Muscle of leg (tissue), 3 donors: ENCODE measurements at regions not wholly inside any gene's neighbourhood (a gene's known extent, or its start where the extent isn't known, plus 50 kb on each side); places are given as distances from the start of the nearest gene placed in this dataset.

Experiments
- DNase-seq: peaks from one replicate; pipeline ENCODE4 v3.0.0; 2013
- H3K27ac ChIP-seq: one replicate; pipeline ENCODE4 v1.5.1; 2013; ENCODE audit warnings: mild to moderate bottlenecking, low read length, control low read depth
- H3K27me3 ChIP-seq: one replicate; pipeline ENCODE4 v1.6.1; 2013; ENCODE audit warnings: low read length; ENCODE audit not compliant: control insufficient read depth, insufficient read depth
- H3K36me3 ChIP-seq: one replicate; pipeline ENCODE4 v1.6.1; 2013; ENCODE audit warnings: low read length; ENCODE audit not compliant: control insufficient read depth, insufficient read depth
- H3K4me1 ChIP-seq: one replicate; pipeline ENCODE4 v1.6.1; 2013; ENCODE audit warnings: low read length; ENCODE audit not compliant: control insufficient read depth, insufficient read depth
- H3K4me3 ChIP-seq: one replicate; pipeline ENCODE4 v1.5.1; 2013; ENCODE audit warnings: low read length, control low read depth
- H3K9me3 ChIP-seq: replicated peaks from 2 replicates; pipeline ENCODE4 v1.6.1; 2013; ENCODE audit warnings: low read depth, low read length; ENCODE audit not compliant: control insufficient read depth
- WGBS: methylation state at CpG from one replicate; pipeline ENCODE4 v1.1.5; 2013; ENCODE audit warnings: missing lambda C conversion rate; ENCODE audit not compliant: insufficient coverage; 5-methylcytosine and 5-hydroxymethylcytosine counted together

GRCh38 chr5:31137676-31138075 is 55.8 kb upstream of the CDH6 start:
- Histone ChIP-seq H3K4me3 (no peak overlapping the region), H3K36me3 (no peaks in the 10 kb centered on the region)
- WGBS = 67% methylated on average over 1 of the region's 2 CpGs

GRCh38 chr5:31135542-31135941 is 57.9 kb upstream of the CDH6 start:
- DNase-seq = no peak
- WGBS = 88% methylated on average over 4 of the region's 5 CpGs
- Histone ChIP-seq H3K27ac (no peak overlapping the region), H3K4me1 (no peaks in the 10 kb centered on the region), H3K4me3 (no peak overlapping the region), H3K27me3 (no peaks in the 10 kb centered on the region), H3K36me3 (no peaks in the 10 kb centered on the region), H3K9me3 (no peaks in the 10 kb centered on the region)

More at GRCh38 chr5:31137676-31138075, 55.8 kb upstream of the CDH6 start:
- no peak for DNase-seq
- no peaks in the 10 kb centered on the region for H3K9me3 ChIP-seq
- no peak overlapping the region for H3K27ac ChIP-seq
- no peaks in the 10 kb centered on the region for H3K4me1 ChIP-seq
- no peaks in the 10 kb centered on the region for H3K27me3 ChIP-seq

GRCh38 chr5:31133488-31133887 is 60.0 kb upstream of the CDH6 start:
- no CpG with 5 or more reads among the region's 4 CpGs for whole genome bisulfite sequencing
- Histone ChIP-seq H3K27ac (no peak overlapping the region), H3K27me3 (no peaks in the 10 kb centered on the region), H3K9me3 (no peaks in the 10 kb centered on the region), H3K4me3 (no peak overlapping the region), H3K36me3 (no peaks in the 10 kb centered on the region), H3K4me1 (no peaks in the 10 kb centered on the region)
- no peak for DNase-seq

GRCh38 chr5:31131381-31131891 is 62.0 kb upstream of the CDH6 start:
- H3K4me1 ChIP-seq = no peaks in the 10 kb centered on the region
- DNase-seq = no peak
- 69% methylated on average over 3 of the region's 10 CpGs for WGBS

GRCh38 chr5:31130676-31131075 is 62.8 kb upstream of the CDH6 start:
- H3K4me3 ChIP-seq = no peak overlapping the region
- H3K27ac ChIP-seq = no peak overlapping the region
- DNase-seq = no peak
- H3K4me1 ChIP-seq = no peaks in the 10 kb centered on the region
- H3K36me3 ChIP-seq = no peaks in the 10 kb centered on the region
- peaks cover 2% of the 10 kb centered on the region for H3K9me3 ChIP-seq
- no CpG with 5 or more reads among the region's 2 CpGs for WGBS
- H3K27me3 ChIP-seq = no peaks in the 10 kb centered on the region

More at GRCh38 chr5:31131381-31131891, 62.0 kb upstream of the CDH6 start:
- Histone ChIP-seq H3K9me3 (no peaks in the 10 kb centered on the region), H3K27ac (no peak overlapping the region), H3K4me3 (no peak overlapping the region), H3K36me3 (no peaks in the 10 kb centered on the region), H3K27me3 (no peaks in the 10 kb centered on the region)

GRCh38 chr5:31124651-31125305 is 68.7 kb upstream of the CDH6 start:
- no peak overlapping the region for H3K4me3 ChIP-seq
- H3K9me3 ChIP-seq = peaks cover 2% of the 10 kb centered on the region
- no peaks in the 10 kb centered on the region for H3K36me3 ChIP-seq
- no peak for DNase-seq
- H3K27ac ChIP-seq = no peak overlapping the region
- H3K4me1 ChIP-seq = no peaks in the 10 kb centered on the region
- H3K27me3 ChIP-seq = no peaks in the 10 kb centered on the region
- 93% methylated on average over 2 of the region's 5 CpGs for WGBS

- Histone ChIP-seq H3K9me3 (peaks cover 2% of the 10 kb centered on the region), H3K27me3 (no peaks in the 10 kb centered on the region), H3K4me3 (no peak overlapping the region), H3K27ac (peak overlapping the region; percentile 47), H3K36me3 (no peaks in the 10 kb centered on the region), H3K4me1 (no peaks in the 10 kb centered on the region)
- no CpG with 5 or more reads among the region's 1 CpG for WGBS
- no peak for DNase-seq
Observed at GRCh38 chr5:31124026-31124425, 69.5 kb upstream of the CDH6 start.

GRCh38 chr5:31122998-31123951 is 70.2 kb upstream of the CDH6 start:
- peak overlapping the region; percentile 31 for H3K27ac ChIP-seq
- H3K27me3 ChIP-seq = no peaks in the 10 kb centered on the region
- H3K4me1 ChIP-seq = no peaks in the 10 kb centered on the region
- 77% methylated on average over 2 of the region's 4 CpGs for WGBS
- H3K36me3 ChIP-seq = no peaks in the 10 kb centered on the region
- peak; percentile 39 for DNase-seq
- H3K4me3 ChIP-seq = no peak overlapping the region
- H3K9me3 ChIP-seq = peaks cover 2% of the 10 kb centered on the region

GRCh38 chr5:31121224-31121623 is 72.3 kb upstream of the CDH6 start:
- H3K36me3 ChIP-seq = no peaks in the 10 kb centered on the region
- no peaks in the 10 kb centered on the region for H3K27me3 ChIP-seq
- H3K27ac ChIP-seq = no peak overlapping the region
- no peaks in the 10 kb centered on the region for H3K4me1 ChIP-seq
- no peak overlapping the region for H3K4me3 ChIP-seq
- DNase-seq = no peak
- no CpG with 5 or more reads among the region's 2 CpGs for WGBS
- peaks cover 1% of the 10 kb centered on the region for H3K9me3 ChIP-seq

GRCh38 chr5:31120642-31120948 is 72.9 kb upstream of the CDH6 start:
- DNase-seq = no peak
- Histone ChIP-seq H3K9me3 (no peaks in the 10 kb centered on the region), H3K27me3 (no peaks in the 10 kb centered on the region), H3K4me1 (no peaks in the 10 kb centered on the region), H3K27ac (no peak overlapping the region), H3K36me3 (no peaks in the 10 kb centered on the region), H3K4me3 (no peak overlapping the region)
- WGBS = no CpG with 5 or more reads among the region's 3 CpGs
